HL-60 (cell line): ENCODE measurements at regions not wholly inside any gene's neighbourhood (a gene's known extent, or its start where the extent isn't known, plus 50 kb on each side); places are given as distances from the start of the nearest gene placed in this dataset.

Source experiments
- DNase-seq, 2 experiments: peaks; one replicate each; pipeline ENCODE4 v3.0.0-alpha.2; 2010 to 2020; ENCODE audit warnings: low read depth in 1 of 2, low spot score in 1 of 2
- H3K27ac ChIP-seq: fragments of 250-450 bp; sonication (Bioruptor Pico); replicated peaks from 2 replicates; pipeline ENCODE4 v1.5.1; 2020; ENCODE audit warnings: mild to moderate bottlenecking, moderate library complexity
- H3K27me3 ChIP-seq: fragments of 250-450 bp; sonication (Bioruptor Pico); 2 replicates; pipeline ENCODE4 v1.5.1; 2021; ENCODE audit warnings: mild to moderate bottlenecking, moderate library complexity; ENCODE audit not compliant: insufficient read depth, poor library complexity, severe bottlenecking
- H3K4me3 ChIP-seq: replicated peaks from 2 replicates; pipeline ENCODE4 v1.5.1; 2011; ENCODE audit warnings: mild to moderate bottlenecking, control low read depth, low read length; ENCODE audit not compliant: insufficient read depth
- GABPA ChIP-seq: IDR thresholded peaks from 2 replicates; pipeline ENCODE4 v1.6.1; 2012; ENCODE audit warnings: low read depth
- POLR2AphosphoS5 ChIP-seq: IDR thresholded peaks from 2 replicates; pipeline ENCODE4 v1.6.1; 2012; ENCODE audit warnings: low read depth
- SPI1 ChIP-seq: IDR thresholded peaks from 2 replicates; pipeline ENCODE4 v1.6.1; 2012; ENCODE audit warnings: low read depth, mild to moderate bottlenecking, borderline replicate concordance
- TF ChIP-seq, protein P1 (sequence below): IDR thresholded peaks from one replicate; pipeline ENCODE4 v1.5.1; 2011; ENCODE audit warnings: low read length, control low read depth, inconsistent platforms; ENCODE audit not compliant: insufficient read depth
- TF ChIP-seq, protein P2 (sequence below): IDR thresholded peaks from 2 replicates; pipeline ENCODE4 v1.6.1; 2012; ENCODE audit warnings: low read depth; ENCODE audit not compliant: insufficient replicate concordance

DNA sequence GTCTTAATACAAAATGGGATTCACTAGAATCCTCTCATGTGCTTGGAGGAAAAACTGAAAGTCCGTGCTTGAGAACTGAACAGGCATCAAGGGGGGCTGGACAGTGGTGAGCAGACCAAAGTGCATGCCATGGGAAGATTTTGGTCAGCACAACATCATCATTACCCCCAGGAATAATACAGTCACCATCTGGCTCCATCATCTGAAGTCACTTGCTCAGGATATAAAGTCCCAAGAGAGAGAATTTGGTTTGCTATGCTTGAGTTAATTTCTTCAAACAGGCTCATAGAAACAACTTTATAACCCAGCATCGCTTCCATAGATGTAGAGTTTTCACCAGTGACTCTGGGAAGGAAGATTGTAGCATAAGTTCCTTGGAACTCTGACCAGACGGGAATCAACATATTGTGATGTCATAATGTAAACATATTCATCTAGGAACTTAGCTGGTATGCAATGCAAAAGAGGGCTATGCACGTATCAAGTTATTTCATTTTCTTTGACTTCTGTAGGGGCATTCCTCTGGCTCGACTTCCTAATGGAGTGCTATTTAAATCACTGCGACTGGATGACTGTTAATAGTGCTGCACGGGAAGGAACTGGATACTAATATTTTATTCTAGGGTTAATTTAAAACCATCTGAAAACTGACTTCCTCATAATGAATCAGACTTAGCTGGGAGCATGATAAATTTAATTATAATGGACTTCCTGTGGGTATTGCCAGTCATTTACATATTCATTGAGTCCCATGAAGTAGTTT lies 145.2 kb downstream of the MTRR start:
- Histone ChIP-seq H3K27ac (no peak overlapping the region), H3K27me3 (no peaks in the 10 kb centered on the region), H3K4me3 (no peak overlapping the region)
- no peak for TF ChIP-seq GABPA
- TF ChIP-seq, protein P1, sequence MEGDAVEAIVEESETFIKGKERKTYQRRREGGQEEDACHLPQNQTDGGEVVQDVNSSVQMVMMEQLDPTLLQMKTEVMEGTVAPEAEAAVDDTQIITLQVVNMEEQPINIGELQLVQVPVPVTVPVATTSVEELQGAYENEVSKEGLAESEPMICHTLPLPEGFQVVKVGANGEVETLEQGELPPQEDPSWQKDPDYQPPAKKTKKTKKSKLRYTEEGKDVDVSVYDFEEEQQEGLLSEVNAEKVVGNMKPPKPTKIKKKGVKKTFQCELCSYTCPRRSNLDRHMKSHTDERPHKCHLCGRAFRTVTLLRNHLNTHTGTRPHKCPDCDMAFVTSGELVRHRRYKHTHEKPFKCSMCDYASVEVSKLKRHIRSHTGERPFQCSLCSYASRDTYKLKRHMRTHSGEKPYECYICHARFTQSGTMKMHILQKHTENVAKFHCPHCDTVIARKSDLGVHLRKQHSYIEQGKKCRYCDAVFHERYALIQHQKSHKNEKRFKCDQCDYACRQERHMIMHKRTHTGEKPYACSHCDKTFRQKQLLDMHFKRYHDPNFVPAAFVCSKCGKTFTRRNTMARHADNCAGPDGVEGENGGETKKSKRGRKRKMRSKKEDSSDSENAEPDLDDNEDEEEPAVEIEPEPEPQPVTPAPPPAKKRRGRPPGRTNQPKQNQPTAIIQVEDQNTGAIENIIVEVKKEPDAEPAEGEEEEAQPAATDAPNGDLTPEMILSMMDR: no peak
- TF ChIP-seq POLR2AphosphoS5: no peak
- TF ChIP-seq, protein P2, sequence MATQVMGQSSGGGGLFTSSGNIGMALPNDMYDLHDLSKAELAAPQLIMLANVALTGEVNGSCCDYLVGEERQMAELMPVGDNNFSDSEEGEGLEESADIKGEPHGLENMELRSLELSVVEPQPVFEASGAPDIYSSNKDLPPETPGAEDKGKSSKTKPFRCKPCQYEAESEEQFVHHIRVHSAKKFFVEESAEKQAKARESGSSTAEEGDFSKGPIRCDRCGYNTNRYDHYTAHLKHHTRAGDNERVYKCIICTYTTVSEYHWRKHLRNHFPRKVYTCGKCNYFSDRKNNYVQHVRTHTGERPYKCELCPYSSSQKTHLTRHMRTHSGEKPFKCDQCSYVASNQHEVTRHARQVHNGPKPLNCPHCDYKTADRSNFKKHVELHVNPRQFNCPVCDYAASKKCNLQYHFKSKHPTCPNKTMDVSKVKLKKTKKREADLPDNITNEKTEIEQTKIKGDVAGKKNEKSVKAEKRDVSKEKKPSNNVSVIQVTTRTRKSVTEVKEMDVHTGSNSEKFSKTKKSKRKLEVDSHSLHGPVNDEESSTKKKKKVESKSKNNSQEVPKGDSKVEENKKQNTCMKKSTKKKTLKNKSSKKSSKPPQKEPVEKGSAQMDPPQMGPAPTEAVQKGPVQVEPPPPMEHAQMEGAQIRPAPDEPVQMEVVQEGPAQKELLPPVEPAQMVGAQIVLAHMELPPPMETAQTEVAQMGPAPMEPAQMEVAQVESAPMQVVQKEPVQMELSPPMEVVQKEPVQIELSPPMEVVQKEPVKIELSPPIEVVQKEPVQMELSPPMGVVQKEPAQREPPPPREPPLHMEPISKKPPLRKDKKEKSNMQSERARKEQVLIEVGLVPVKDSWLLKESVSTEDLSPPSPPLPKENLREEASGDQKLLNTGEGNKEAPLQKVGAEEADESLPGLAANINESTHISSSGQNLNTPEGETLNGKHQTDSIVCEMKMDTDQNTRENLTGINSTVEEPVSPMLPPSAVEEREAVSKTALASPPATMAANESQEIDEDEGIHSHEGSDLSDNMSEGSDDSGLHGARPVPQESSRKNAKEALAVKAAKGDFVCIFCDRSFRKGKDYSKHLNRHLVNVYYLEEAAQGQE: no peak
- no peak for TF ChIP-seq SPI1
- DNase-seq: no peak

DNA sequence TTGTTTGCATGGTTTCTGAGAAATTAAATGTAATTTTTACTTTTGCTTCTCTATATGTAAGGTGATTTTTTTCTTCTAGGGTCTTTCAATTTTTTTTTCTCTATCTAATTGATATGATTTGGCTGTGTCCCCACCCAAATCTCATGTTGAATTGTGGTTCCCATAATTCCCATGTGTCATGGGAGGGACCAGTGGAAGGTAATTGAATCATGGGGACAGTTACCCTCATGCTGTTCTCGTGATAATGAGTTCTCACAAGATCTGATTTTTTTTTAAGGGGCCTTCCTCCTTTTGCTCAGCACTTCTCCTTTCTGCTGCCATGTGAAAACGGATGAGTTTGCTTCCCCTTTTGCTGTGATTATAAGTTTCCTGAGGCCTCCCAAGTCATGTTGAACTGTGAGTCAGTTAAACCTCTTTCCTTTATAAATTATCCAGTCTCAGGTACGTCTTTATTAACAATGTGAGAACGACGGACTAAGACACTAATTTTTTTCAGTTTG lies 150.8 kb downstream of the MTRR start:
- peak; percentile 38 to 70 for DNase-seq
- TF ChIP-seq SPI1: peak; percentile 97
- TF ChIP-seq, protein P2: no peak
- H3K4me3 ChIP-seq: no peak overlapping the region
- no peaks in the 10 kb centered on the region for H3K27me3 ChIP-seq
- no peak overlapping the region for H3K27ac ChIP-seq

DNA sequence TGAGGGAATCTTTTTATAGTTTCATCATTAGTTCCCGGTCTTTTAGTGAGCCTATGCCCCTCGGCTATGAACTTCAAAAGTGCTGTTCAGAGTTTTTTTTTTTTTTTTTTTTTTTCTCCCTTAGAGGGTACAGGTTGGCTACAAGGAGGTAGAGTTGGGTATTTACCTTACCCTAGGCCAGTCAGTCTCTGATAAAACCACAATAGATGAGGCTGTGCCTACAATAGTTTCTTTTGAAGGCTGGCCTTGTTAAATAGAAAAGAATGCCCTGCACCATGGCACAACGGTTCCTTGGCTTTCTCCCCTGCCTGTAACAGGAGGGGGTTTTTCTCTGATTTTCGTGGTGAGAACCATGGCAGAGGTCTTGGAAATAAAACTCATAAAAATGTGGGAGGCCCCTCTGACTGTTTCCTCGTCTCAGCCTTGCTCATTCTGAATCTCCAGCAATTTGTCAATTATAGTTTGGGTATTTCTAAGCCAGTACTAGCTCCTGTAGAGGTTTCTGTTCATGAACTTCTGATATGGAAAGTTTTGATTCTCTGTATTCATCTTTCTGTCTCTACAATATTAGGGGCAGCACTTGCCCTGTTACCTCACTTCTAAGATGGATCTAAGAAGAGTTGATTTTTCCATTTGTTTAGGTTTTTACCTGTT lies 152.0 kb downstream of the MTRR start:
- TF ChIP-seq, protein P1: no peak
- TF ChIP-seq GABPA: no peak
- no peak for TF ChIP-seq SPI1
- no peak for TF ChIP-seq POLR2AphosphoS5
- TF ChIP-seq, protein P2: no peak
- Histone ChIP-seq H3K27me3 (no peaks in the 10 kb centered on the region), H3K27ac (no peak overlapping the region), H3K4me3 (no peak overlapping the region)
- no peak for DNase-seq
